OCI-LY7 (cell line): ENCODE measurements at regions not wholly inside any gene's neighbourhood (a gene's known extent, or its start where the extent isn't known, plus 50 kb on each side); places are given as distances from the start of the nearest gene placed in this dataset.

Experiments used
- BruUV-seq: library from RNA; stranded (reverse); fragments of 400-500 nt; replicated peaks from 2 replicates; lab custom pipeline; 2021; lab: Mats Ljungman, UMichigan
- CTCF ChIA-PET: fragments of 300-600 bp; sonication (Branson Sonifier 250); formaldehyde crosslinking; loops from one replicate; lab custom pipeline; 2022; ENCODE audit warnings: antibody characterized with exemption; ENCODE audit not compliant: unreplicated experiment; lab: Charles Lee
- POLR2A ChIA-PET: fragments of 300-600 bp; sonication (Branson Sonifier 250); formaldehyde crosslinking; loops from one replicate; lab custom pipeline; 2022; ENCODE audit warnings: antibody characterized with exemption; lab: Charles Lee
- DNase-seq: peaks from one replicate; pipeline ENCODE4 v3.0.0-alpha.2; 2015; ENCODE audit warnings: low spot score
- H2AFZ ChIP-seq: fragments of 200-600 bp; sonication (generic), shearing (Covaris generic); 2 replicates; pipeline ENCODE4 v1.6.1; 2014; ENCODE audit warnings: mild to moderate bottlenecking, antibody characterized with exemption, low read length, moderate library complexity
- H3K27ac ChIP-seq: fragments of 200-600 bp; sonication (generic); 2 replicates; pipeline ENCODE4 v1.5.1; 2014; ENCODE audit warnings: mixed run types, low read depth, mild to moderate bottlenecking, moderate library complexity, low read length, inconsistent platforms; ENCODE audit not compliant: poor library complexity, severe bottlenecking
- H3K36me3 ChIP-seq: fragments of 200-600 bp; sonication (generic); 2 replicates; pipeline ENCODE4 v1.6.1; 2014; ENCODE audit warnings: mild to moderate bottlenecking, antibody characterized with exemption, low read length, moderate library complexity, mixed read lengths; ENCODE audit not compliant: insufficient read depth
- H3K4me1 ChIP-seq: fragments of 200-600 bp; sonication (generic); 2 replicates; pipeline ENCODE4 v1.5.1; 2014; ENCODE audit warnings: mild to moderate bottlenecking, low read length; ENCODE audit not compliant: insufficient read depth, poor library complexity, severe bottlenecking
- H3K4me2 ChIP-seq: fragments of 200-600 bp; sonication (generic); 2 replicates; pipeline ENCODE4 v1.6.1; 2014; ENCODE audit warnings: mild to moderate bottlenecking, low read length
- H3K4me3 ChIP-seq: fragments of 200-600 bp; sonication (generic); 2 replicates; pipeline ENCODE4 v1.5.1; 2014; ENCODE audit warnings: mild to moderate bottlenecking, low read depth, low read length; ENCODE audit not compliant: poor library complexity, severe bottlenecking
- H3K79me2 ChIP-seq: fragments of 200-600 bp; sonication (generic); 2 replicates; pipeline ENCODE4 v1.6.1; 2016; ENCODE audit warnings: low read depth, mild to moderate bottlenecking, low read length, moderate library complexity, mixed read lengths; ENCODE audit not compliant: insufficient read depth
- H3K9me2 ChIP-seq: fragments of 200-600 bp; sonication (generic); 2 replicates; pipeline ENCODE4 v1.6.1; 2016; ENCODE audit warnings: mild to moderate bottlenecking, low read length, mixed read lengths; ENCODE audit not compliant: insufficient read depth
- H3K9me3 ChIP-seq: fragments of 200-600 bp; sonication (generic); 2 replicates; pipeline ENCODE4 v1.6.1; 2014; ENCODE audit warnings: mild to moderate bottlenecking, mixed run types, low read length, mixed read lengths
- H4K20me1 ChIP-seq: fragments of 200-600 bp; sonication (generic); 2 replicates; pipeline ENCODE4 v1.6.1; 2014; ENCODE audit warnings: mild to moderate bottlenecking, antibody characterized with exemption, low read length, moderate library complexity, mixed read lengths; ENCODE audit not compliant: insufficient read depth
- EZH2phosphoT487 ChIP-seq: fragments of 200-600 bp; sonication (generic); IDR thresholded peaks from 2 replicates; pipeline ENCODE4 v1.6.1; 2018; ENCODE audit warnings: low read depth, borderline replicate concordance, mild to moderate bottlenecking, mixed run types, antibody characterized with exemption, low read length, moderate library complexity, mixed read lengths
- intact Hi-C: fragments of 100-400 bp; cut with micrococcal nuclease; formaldehyde crosslinking; loops from one replicate; pipeline ENCODE4 v1.10.0; 2022; ENCODE audit not compliant: unreplicated experiment
- TF ChIP-seq, protein P1 (sequence below): fragments of 200-600 bp; sonication (generic); conservative IDR thresholded peaks from 2 replicates; pipeline ENCODE4 v1.5.1; 2014; ENCODE audit warnings: mild to moderate bottlenecking, antibody characterized with exemption, low read length, moderate library complexity, mixed read lengths

DNA sequence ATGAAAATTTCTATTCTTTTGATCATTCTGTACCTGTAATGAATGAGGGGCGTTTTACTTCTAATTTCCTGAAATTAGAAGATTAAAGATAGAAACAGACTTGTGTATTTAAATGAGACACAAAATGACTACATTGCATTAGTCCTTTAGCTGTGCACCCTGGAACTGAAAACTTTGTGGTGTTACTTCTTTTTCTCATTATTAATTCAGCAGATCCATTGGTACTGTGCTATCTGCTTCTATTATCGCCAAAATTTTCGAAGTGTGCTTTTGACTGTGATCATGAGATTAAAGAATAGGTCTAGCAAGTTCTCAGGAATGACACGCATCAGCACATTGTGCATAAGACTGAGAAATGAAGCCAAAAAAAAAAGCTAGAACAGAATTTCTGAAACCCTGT lies 1938.9 kb upstream of the TENM3 start:
- Histone ChIP-seq H3K4me1 (no peaks in the 10 kb centered on the region), H3K27ac (no peak overlapping the region), H4K20me1 (no peaks in the 10 kb centered on the region), H3K4me3 (no peak overlapping the region), H3K4me2 (no peak overlapping the region), H3K9me3 (no peaks in the 10 kb centered on the region), H2AFZ (no peak overlapping the region), H3K9me2 (no peaks in the 10 kb centered on the region), H3K79me2 (no peaks in the 10 kb centered on the region), H3K36me3 (no peaks in the 10 kb centered on the region)
- POLR2A ChIA-PET = interaction anchor here (0.7 to 0.9 kb wide), 2 partner anchors 806 to 896 kb away, joined by 3 to 4 read pairs; no protein-coding TSS in a partner anchor
- no TSS peak for BruUV-seq
- intact Hi-C loops = no loop called here
- DNase-seq = no peak
- CTCF ChIA-PET = no interaction called here
- TF ChIP-seq, protein P1, sequence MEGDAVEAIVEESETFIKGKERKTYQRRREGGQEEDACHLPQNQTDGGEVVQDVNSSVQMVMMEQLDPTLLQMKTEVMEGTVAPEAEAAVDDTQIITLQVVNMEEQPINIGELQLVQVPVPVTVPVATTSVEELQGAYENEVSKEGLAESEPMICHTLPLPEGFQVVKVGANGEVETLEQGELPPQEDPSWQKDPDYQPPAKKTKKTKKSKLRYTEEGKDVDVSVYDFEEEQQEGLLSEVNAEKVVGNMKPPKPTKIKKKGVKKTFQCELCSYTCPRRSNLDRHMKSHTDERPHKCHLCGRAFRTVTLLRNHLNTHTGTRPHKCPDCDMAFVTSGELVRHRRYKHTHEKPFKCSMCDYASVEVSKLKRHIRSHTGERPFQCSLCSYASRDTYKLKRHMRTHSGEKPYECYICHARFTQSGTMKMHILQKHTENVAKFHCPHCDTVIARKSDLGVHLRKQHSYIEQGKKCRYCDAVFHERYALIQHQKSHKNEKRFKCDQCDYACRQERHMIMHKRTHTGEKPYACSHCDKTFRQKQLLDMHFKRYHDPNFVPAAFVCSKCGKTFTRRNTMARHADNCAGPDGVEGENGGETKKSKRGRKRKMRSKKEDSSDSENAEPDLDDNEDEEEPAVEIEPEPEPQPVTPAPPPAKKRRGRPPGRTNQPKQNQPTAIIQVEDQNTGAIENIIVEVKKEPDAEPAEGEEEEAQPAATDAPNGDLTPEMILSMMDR = no peak
- TF ChIP-seq EZH2phosphoT487 = no peak

DNA sequence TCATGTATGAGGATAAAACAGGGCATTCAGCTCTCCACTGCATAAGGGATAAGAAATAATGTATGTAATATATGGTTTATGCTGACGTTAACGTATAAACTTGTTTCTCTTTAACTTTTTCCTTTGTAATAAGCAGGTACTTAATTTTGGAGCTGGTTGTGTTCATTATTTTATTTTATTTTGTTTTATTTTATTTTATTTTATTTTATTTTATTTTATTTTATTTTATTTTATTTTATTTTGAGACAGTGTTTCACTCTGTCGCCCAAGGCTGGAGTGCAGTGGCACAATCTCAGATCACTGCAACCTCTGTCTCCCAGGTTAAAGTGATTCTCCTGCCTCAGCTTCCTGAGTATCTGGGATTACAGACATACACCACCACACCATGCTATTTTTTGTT lies 1932.6 kb upstream of the TENM3 start:
- TF ChIP-seq, protein P1 = no peak
- intact Hi-C loops = no loop called here
- no peak for DNase-seq
- H2AFZ ChIP-seq = no peak overlapping the region
- H3K79me2 ChIP-seq = no peaks in the 10 kb centered on the region
- H3K4me1 ChIP-seq = no peaks in the 10 kb centered on the region
- no peak overlapping the region for H3K27ac ChIP-seq
- H3K36me3 ChIP-seq = no peaks in the 10 kb centered on the region
- ChIA-PET POLR2A (no interaction called here), CTCF (no interaction called here)
- H3K4me2 ChIP-seq = no peak overlapping the region
- no peaks in the 10 kb centered on the region for H3K9me2 ChIP-seq
- no peaks in the 10 kb centered on the region for H4K20me1 ChIP-seq
- no TSS peak for BruUV-seq
- H3K4me3 ChIP-seq = no peak overlapping the region
- H3K9me3 ChIP-seq = no peaks in the 10 kb centered on the region

DNA sequence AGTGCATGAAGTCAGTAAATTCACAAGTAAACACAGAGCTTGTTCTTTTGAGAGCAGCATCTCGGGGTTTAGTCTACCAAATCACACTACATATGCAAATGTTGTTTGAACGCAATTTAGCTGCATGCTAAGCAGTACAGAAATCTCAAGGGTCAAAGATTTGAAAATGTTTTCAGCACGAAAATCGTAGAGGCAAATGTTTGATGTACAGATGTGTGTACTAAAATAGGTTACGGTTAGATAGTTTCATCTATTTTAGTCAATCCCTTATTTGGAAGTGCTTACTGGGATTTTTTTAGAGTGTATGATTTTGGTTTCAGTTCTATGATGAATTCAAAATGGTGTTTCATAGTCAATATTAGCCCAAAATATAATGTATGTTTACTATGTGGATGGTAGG lies 1928.2 kb upstream of the TENM3 start:
- H3K27ac ChIP-seq = no peak overlapping the region
- no peaks in the 10 kb centered on the region for H3K9me2 ChIP-seq
- no peaks in the 10 kb centered on the region for H3K4me1 ChIP-seq
- BruUV-seq = no TSS peak
- POLR2A ChIA-PET = interaction anchor here (0.5 kb wide), 1 partner anchor 494 kb away, joined by 3 read pairs; no protein-coding TSS in a partner anchor
- H2AFZ ChIP-seq = no peak overlapping the region
- no peak for DNase-seq
- intact Hi-C loops = no loop called here
- H3K9me3 ChIP-seq = no peaks in the 10 kb centered on the region
- no peaks in the 10 kb centered on the region for H3K36me3 ChIP-seq
- CTCF ChIA-PET = no interaction called here
- H3K4me3 ChIP-seq = no peak overlapping the region
- no peaks in the 10 kb centered on the region for H3K79me2 ChIP-seq
- TF ChIP-seq EZH2phosphoT487 = no peak
- TF ChIP-seq, protein P1 = no peak
- H4K20me1 ChIP-seq = no peaks in the 10 kb centered on the region
- H3K4me2 ChIP-seq = no peak overlapping the region
